Jurkat, Clone E6-1 (cell line): ENCODE measurements at regions not wholly inside any gene's neighbourhood (a gene's known extent, or its start where the extent isn't known, plus 50 kb on each side); places are given as distances from the start of the nearest gene placed in this dataset.

ENCODE experiments used
- DNase-seq: peaks from one replicate; pipeline ENCODE4 v3.0.0-alpha.2; 2011; ENCODE audit warnings: low read depth, low spot score
- H3K4me3 ChIP-seq: 2 replicates; pipeline ENCODE4 v1.5.1; 2011; ENCODE audit warnings: mild to moderate bottlenecking, low read length, control low read depth, moderate library complexity

DNA sequence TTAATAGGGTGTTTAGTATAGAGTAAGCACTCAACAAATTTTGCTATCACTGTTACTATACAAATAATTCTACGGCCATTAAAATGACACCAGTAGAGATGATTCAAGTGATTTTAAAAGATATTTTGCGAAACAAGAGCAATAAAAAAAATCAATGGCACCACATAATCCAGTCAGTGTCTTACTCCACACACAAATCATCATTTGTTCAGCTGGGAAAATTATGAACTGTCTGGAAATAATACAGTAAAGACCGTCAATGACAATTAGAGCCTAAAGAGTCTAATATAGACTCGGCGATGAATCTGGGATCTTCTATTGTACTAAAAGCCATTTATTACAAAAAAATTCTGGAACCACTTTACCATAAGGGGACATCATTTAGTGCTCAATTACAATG, 270.5 kb downstream of the ARRDC4 start:
- H3K4me3 ChIP-seq = no peak overlapping the region
- no peak for DNase-seq

DNA sequence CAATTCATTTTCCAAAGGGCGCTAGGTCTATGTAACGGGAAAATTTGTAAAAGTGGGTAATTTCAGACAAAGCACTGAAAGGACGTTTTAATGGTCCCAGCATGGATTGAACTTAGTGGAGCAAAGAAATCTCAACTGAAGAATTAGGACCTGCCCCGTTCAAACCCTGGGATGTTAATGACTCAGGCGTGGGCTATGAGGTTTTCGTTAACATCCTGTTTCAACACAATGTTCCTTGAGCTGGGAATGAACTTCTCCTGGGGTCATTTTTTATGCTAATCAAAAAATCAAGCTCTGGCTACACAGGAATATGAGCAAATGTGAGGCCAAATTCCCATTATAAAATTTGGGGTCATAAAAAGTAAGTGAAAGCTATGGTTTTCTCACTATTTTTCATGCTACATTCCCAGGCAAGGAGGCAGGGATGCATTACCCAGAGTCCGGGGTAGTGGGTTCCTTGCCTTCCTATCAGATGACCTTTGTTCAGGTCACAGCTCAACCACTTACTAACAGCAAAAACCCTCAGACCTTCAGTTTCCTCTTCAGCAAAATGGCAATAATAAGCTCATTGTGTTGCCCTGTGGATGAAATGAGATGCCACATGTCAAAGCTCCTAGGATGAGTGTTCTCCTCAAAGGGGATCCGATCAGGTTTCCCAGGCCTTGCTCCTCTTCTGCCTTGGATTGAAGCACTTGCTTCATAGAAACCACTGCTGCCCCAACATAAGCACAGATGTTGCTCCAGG, 271.4 kb downstream of the ARRDC4 start:
- H3K4me3 ChIP-seq = no peak overlapping the region
- DNase-seq = no peak

DNA sequence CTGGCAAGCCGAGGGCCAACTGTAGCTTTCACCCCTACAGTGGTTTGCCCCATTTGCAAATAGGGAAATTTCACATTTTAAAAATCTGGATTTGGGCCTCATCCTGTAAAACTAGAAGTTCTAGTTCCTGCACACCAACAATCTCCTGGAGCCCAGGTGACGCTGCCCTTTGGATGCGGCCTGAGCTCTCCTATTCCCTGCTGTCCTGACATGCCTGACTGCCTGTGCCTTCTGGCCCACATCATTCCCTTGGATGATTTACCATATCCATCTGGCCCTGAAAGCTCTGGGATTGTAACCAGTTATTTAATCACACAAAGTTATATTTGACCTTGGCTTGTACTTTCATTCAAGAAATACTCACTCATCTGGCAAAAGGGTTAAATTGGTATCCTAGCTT, 272.3 kb downstream of the ARRDC4 start:
- no peak for DNase-seq
- no peak overlapping the region for H3K4me3 ChIP-seq

DNA sequence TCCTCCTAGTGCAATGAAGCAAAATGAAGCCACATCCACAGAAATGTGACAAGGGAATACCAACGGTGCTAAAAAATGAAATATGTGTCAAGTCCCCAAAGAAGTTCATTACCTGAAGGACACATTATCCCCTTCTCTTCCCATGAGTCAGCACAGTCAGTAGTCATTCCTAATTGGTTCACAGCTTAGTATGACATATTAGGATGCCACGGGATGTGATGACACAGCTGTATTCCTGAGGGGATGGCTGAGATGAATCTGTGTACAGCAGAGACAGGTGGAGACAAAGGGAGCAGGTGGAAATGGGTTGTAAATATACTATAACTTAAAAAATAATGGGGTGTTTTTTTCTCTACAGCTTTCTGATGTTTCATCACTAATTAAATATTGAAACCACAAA, 273.4 kb downstream of the ARRDC4 start:
- no peak overlapping the region for H3K4me3 ChIP-seq
- no peak for DNase-seq

DNA sequence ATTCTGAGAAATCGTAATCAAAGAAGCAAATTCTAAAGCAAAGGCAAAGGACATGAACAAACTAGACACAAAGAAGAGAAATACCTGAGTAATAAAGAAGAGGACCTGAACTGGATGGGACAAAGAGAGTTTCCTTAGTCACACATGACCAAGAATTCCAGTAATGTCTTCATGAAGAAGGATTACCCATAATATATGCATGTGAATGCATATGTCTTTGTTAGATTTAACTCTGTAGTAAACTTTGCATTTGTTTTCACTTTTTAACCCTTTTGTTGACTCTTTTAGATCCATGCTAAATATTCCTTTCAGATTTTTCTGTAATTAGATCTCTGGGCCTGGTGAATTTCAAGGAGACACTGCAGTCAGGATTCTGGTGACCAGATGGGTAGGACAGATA, 279.8 kb downstream of the ARRDC4 start:
- DNase-seq = no peak
- H3K4me3 ChIP-seq = no peak overlapping the region

DNA sequence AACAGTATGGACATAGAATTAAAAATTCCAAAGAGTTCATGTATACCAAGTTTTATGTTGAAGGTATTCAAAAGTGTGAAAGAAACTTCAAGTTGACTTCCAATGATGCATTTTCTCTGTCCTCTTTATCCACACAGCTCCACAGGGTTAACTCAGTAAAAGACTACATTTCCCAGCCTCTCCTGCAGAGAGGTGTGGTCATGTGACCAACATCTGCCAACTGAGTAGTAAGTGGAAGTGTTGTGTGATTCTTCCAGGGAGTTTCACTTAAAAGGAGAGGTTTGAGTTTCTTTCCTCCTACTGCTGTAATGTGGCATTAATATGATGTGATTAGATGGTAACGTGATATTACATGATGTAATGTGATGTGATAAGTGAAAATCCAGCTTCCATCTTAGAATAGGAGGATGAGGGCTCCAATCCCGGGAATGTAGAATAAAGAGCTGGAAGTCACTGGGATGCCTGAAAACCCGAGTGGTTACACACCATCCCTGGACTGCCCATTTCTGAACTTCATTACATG, 280.6 kb downstream of the ARRDC4 start:
- peak; percentile 5 for DNase-seq
- H3K4me3 ChIP-seq = no peak overlapping the region

DNA sequence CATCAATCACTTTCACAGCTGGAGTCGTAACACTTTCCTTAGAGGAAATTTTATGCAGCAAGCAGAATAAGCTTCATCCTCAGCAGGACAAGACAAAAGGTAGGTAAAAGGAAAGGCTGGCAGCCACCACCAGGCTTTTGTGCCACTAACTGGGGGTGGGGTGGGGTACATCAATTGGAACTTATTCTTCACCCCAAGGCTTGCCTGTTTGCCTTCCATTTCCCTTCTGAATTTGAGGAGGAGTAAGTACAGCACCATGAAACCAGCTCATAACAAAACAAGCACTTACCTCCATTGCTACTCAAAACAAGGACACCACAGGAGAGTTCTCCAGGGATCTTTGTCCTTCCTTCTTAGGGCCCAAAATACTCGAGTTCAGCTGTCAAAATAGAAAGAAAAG, 296.8 kb downstream of the ARRDC4 start:
- no peak for DNase-seq
- H3K4me3 ChIP-seq = no peak overlapping the region

DNA sequence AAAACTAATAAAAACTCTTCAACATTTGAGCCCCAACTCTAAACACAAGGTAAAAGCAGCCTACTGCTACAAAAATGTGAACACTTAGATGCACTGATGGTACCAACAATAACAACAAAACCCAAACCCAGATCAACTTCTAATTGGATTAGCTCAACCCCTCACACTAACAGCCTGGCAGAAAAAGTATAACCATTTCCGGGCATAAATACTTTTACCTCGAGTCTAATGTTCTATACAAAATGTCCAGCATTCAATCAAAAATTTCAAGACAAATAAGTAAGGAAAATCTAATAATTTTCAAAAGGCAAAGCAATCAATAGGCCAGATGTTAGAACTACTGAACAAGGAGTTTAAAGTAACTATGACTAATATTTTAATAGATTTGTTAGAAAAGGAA, 303.3 kb downstream of the ARRDC4 start:
- H3K4me3 ChIP-seq = no peak overlapping the region
- DNase-seq = no peak

DNA sequence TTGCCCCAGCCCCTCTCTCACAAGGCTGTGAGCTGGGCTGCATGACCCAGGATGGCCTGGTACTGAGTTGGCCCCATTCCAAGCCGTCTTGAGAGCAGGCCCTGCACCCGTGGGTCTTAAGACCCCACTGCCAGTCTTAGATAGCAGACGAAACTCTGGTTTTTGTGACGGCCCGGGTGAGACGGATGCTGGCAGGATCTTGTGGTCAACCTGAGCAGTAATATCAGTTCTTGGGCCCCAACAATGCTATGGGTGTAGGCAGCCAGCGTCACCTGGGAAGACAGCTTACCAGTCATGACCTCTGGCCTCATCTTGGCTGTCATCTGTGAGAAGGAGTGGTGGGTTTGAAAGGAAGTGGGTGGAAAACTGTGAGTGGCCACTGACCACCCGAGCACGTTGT, 305.8 kb downstream of the ARRDC4 start:
- DNase-seq = no peak
- H3K4me3 ChIP-seq = no peak overlapping the region

DNA sequence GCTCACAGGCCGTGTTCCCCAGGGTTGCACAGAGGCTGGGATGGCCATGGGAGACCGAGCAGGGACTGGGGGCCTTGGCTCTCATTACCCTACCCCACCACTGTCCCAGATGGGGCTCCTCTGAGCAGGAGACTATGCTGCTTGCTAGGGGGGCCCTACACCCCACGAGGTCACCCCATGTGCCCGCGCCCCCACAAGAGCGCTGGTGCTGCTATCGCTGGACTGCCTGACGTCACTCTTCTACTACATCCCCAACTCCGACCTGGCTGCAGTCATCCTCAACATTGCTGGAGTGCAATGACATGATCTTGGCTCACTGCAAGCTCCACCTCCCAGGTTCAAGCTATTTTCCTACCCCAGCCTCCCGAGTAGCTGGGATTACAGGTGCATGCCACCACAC, 307.7 kb downstream of the ARRDC4 start:
- DNase-seq = no peak
- H3K4me3 ChIP-seq = no peak overlapping the region

DNA sequence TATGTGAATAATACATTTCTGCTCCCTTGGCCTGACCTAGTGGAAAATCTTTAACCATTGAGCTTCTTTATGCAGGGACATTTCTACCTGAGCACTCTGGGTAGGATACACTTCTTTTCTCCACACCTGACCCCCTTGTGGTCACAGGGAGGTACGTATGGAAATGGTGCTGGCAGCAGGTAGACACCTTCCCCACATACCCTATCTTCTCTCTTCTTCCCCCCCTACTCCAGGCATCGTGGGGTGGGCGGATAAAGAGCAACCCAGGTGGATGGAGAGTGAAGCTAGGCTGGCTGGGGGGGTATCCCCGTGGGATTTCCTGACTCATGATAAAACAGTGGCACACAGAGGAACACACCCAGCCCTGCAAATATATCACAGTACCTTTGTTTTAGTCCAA, 312.1 kb downstream of the ARRDC4 start:
- H3K4me3 ChIP-seq = no peak overlapping the region
- DNase-seq = no peak

DNA sequence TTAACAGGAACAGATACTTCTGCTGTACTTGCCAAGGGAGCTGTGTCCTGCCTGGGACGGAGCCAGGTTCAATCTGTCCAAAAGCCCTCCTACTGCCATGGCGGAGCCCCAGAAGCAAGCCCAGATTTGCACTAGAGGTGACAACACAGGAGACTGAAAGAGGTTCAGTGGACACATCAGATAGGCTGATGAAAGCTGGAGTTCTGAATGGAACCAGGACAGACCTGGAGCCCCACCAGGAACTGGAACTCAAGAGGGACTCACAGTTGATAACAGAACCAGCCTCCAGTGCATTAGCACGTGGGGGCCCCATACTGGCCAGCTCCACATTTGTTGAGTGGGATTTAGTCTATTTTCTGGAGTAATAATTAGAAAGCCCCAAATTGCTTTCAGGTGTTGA, 315.5 kb downstream of the ARRDC4 start:
- DNase-seq = no peak
- H3K4me3 ChIP-seq = no peak overlapping the region

DNA sequence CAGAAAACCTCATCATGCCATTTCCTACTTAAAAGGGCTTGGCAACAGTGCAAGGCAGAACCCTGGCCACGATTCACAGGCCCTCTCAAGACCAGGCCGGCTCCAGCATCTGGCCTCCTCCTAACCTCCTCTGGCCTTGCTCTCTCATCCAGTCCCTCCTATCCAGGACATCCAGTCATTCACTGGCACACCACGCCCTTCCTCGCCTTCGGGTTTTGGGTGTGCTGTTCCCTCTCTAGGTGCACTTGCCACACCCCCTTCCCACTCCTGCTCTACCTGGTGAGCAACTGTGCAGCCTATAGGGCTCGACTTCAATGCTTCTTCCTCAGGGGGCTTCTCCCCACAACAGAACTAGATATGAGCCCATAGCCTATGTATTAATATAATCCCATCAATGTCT, 317.1 kb downstream of the ARRDC4 start:
- H3K4me3 ChIP-seq = no peak overlapping the region
- DNase-seq = no peak

DNA sequence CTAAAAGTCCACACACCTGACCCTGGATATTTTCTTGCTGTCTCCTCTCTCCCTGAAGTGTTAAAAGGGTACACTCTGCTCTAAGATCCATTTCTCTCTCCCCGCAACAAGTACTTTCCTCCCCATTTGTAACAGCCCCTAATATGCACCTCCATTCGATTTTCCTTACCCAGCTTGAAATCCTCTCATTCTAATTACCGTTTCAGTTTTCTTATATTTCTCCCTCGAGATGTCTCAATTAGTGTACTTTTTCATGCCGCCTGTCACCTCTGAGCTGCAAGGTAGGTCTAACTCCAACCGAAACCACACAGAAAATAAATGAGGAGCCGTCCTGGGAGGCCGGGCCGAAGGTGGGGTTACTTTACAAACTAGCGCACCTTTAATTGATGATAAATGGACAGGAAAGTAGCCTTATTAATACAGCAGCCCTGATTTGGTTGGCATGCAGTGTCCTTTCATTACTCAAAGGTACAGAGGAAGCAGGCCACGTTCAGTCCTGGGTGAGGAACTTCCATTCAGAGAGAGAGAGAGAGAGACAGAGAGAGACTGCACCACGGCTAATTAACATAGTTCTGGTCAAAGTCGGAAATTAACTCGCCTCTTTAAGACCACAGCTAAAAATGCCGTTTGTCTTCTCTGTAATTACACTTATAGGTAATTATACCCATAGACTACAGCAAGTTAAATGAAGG, 319.9 kb downstream of the ARRDC4 start:
- DNase-seq = no peak
- no peak overlapping the region for H3K4me3 ChIP-seq

DNA sequence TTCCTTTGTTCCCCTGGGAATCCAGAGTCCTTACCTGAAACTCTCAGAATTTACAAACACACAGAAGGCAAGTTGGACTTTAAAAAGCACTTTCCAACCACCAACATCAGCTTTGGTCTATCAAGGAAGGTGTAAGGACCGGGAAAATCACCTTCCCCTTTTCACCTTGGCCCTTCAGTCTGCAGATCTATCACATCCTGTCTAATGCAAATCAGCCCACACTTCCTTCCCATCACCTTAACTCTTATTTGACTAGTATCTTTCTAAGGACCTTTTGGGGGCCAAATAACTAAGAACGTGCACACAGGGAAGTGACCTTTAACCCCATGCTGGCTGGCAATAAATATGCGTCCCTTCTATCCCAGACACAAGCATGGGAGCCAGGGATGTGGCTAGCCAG, 320.6 kb downstream of the ARRDC4 start:
- no peak for DNase-seq

DNA sequence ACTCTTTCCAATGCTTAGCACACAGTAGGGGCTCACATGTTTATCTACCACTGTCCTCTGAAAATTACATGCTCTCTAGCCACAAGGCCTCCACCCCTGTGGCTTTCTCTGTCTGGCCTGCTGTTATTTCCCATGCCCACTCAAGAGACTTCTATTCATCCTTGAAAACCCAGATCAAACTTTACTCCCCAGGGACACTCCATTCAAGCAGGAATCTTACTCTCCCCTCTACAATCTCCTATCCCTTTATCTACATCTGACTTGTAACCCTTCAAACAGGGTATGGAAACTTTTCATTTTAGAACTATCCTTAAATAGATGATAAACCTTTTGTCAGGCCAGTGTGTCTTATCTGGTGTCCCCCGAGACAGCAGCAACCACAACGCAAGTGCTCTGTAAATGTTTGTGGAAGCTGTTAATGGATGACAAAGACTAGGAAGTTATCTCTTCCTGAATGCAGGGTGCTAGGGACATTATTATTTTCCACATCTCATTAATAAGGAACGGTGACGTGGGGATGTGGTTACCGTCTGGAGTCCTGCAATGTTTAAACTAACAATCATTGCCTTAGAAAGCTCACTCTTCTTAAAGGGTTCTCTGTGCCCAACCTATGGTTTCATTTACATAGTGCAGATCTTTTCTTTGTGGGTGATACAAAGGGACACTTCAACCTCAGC, 322.3 kb downstream of the ARRDC4 start:
- no peak for DNase-seq
- H3K4me3 ChIP-seq = no peak overlapping the region

More for the DNA sequence above, 320.6 kb downstream of the ARRDC4 start:
- no peak overlapping the region for H3K4me3 ChIP-seq

DNA sequence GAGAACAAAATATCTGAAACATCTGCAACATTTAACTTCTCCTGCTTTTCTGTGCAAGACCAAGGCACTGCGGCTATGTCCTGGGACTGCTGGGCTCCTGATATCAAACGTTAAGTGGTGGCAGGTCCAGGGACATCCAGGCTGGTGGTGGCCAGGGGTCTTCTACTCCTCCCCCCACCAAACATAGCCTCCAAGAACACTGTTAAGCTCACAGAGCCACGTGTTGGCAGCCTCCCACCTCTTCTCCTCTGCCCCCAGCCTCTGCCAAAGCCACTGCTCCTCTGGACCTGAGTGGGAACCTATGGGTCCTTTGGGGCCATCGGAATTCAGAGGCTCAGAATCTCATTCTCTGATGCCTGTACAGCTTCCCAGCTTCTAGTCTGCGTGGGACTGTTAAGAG, 325.7 kb downstream of the ARRDC4 start:
- no peak overlapping the region for H3K4me3 ChIP-seq
- no peak for DNase-seq

DNA sequence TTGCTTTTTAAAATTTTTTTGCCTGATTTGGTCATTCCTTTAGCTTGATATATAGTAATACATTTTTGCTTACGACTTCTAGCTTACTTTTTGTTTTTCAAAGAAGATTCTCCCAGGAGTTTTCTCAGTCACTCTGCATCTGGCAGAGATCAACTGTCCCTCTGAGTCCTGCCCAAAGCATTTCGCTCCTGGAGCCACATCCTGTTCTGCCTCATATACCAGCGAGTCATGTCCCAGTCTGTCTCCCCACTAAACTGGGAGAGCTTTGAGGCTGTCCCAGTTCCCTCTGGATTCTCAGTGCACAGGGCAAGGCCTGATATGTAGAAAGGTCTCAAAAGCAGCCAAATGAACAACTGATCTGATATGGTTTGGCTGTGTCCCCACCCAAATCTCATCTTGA, 326.3 kb downstream of the ARRDC4 start:
- DNase-seq = no peak

DNA sequence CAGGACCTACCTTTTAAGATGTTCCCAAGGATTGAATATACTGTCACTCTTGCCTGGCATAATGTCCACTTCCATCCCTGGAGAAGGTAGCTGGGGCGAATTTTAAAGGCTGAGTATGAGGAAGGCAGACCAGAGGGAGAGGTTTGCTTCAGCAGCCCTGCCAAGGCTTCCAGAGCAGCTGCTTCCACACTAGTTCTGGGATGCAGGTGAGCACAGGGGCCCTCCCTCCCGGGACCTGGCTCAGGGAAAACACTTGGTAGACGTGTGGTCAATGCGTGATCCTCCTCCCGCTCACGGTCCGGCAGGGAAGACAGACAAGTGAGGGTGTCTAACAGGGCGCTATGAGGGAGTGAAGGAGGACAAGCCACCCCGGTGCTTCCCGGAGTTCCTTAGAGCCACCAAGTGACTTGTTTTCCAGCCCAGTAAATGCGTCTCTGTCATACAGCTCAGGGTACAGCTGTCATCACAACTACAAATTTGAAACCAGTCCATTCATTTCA, 327.6 kb downstream of the ARRDC4 start:
- no peak for DNase-seq
- no peak overlapping the region for H3K4me3 ChIP-seq

More for the DNA sequence above, 326.3 kb downstream of the ARRDC4 start:
- H3K4me3 ChIP-seq = no peak overlapping the region

DNA sequence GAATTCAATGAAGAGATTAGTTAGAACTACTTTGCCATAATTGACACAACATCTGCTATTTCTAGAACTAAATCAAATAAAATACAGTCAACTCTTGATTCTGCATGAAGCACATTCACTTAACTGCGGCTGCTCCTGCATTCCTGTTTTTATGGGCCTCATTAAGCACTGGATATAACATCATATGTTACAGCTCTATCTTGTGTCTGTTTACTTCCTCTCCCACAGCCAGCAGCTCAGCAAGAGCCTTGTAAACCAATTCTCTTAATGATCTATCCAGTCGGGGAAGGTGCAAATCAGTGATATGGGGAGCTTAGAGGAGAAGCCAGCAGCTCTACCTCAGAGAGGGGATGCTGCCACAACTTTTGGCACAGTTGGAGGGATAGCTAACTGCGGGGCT, 329.2 kb downstream of the ARRDC4 start:
- H3K4me3 ChIP-seq = no peak overlapping the region
- DNase-seq = no peak
